DND-41 (cell line): ENCODE measurements at regions not wholly inside any gene's neighbourhood (a gene's known extent, or its start where the extent isn't known, plus 50 kb on each side); places are given as distances from the start of the nearest gene placed in this dataset.

Experiments
- ATAC-seq: fragments of 200-7000 bp; cut with Tn5 transposase; 3 replicates; pipeline ENCODE4 v1.9.1; 2021; ENCODE audit warnings: low read depth; ENCODE audit not compliant: insufficient read depth
- DNase-seq: peaks from one replicate; pipeline ENCODE4 v3.0.0-alpha.2; 2020
- H2AFZ ChIP-seq: 2 replicates; pipeline ENCODE4 v1.6.0; 2012; ENCODE audit warnings: low read depth, low read length
- H3K27ac ChIP-seq: 2 replicates; pipeline ENCODE4 v1.5.1; 2012; ENCODE audit warnings: low read length, inconsistent platforms
- H3K27me3 ChIP-seq: fragments of 200-600 bp; sonication (generic); 2 replicates; pipeline ENCODE4 v1.6.0; 2012; ENCODE audit warnings: low read length, mild to moderate bottlenecking, inconsistent platforms; ENCODE audit not compliant: insufficient read depth, poor library complexity
- H3K36me3 ChIP-seq: 2 replicates; pipeline ENCODE4 v1.5.1; 2012; ENCODE audit warnings: low read length, inconsistent platforms; ENCODE audit not compliant: insufficient read depth
- H3K4me1 ChIP-seq: 2 replicates; pipeline ENCODE4 v1.5.1; 2012; ENCODE audit warnings: mild to moderate bottlenecking, low read length; ENCODE audit not compliant: insufficient read depth
- H3K4me2 ChIP-seq: 2 replicates; pipeline ENCODE4 v1.6.0; 2012; ENCODE audit warnings: mild to moderate bottlenecking, moderate library complexity, low read length, inconsistent platforms; ENCODE audit not compliant: insufficient read depth
- H3K4me3 ChIP-seq, 2 experiments: fragments of 200-600 bp in 1 of 2; shearing (Covaris generic) in 1 of 2; 2 replicates each; pipeline ENCODE4 v1.5.1; 2012 to 2016; ENCODE audit warnings: inconsistent platforms in 2 of 2, low read length in 2 of 2, mild to moderate bottlenecking in 2 of 2, low read depth in 1 of 2, moderate library complexity in 1 of 2
- H3K79me2 ChIP-seq: 2 replicates; pipeline ENCODE4 v1.6.0; 2012; ENCODE audit warnings: low read length, inconsistent platforms; ENCODE audit not compliant: insufficient read depth
- H3K9ac ChIP-seq: 2 replicates; pipeline ENCODE4 v1.6.0; 2012; ENCODE audit warnings: low read depth, mild to moderate bottlenecking, inconsistent platforms, low read length, moderate library complexity
- H3K9me3 ChIP-seq: 2 replicates; pipeline ENCODE4 v1.5.1; 2012; ENCODE audit warnings: low read length, moderate library complexity, mild to moderate bottlenecking, inconsistent platforms; ENCODE audit not compliant: insufficient read depth, severe bottlenecking
- H4K20me1 ChIP-seq: 2 replicates; pipeline ENCODE4 v1.6.0; 2012; ENCODE audit warnings: low read length; ENCODE audit not compliant: insufficient read depth
- CTCF ChIP-seq: IDR thresholded peaks from 2 replicates; pipeline ENCODE4 v1.5.1; 2012; ENCODE audit warnings: borderline replicate concordance, low read length, moderate library complexity, mild to moderate bottlenecking; ENCODE audit not compliant: poor library complexity, severe bottlenecking; ENCODE audit errors: extremely low read depth
- EZH2 ChIP-seq: IDR thresholded peaks from 3 replicates; pipeline ENCODE4 v1.6.1; 2012; ENCODE audit warnings: borderline replicate concordance, low read depth, mild to moderate bottlenecking, moderate library complexity, low read length, inconsistent platforms; ENCODE audit not compliant: severe bottlenecking

DNA sequence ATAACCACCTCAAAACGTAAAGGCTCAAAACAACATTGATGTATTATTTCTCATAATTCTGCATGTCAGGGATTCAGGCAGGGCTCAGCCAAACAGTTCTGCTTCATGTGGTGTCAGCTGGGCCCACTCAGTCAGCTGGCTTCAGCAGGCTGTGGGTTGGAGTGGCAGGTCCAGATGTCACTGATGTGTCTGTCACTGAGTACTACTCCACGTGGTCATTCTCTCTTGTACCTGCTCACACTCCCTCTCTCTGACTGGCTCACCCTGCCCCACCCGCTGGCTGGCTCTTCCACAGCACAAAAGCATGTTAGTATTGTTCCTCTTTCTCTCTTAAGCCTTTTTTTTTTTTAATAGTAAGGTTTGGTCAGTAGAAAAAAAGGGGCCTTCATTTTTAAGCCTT lies 182.4 kb downstream of the DICER1 start:
- Histone ChIP-seq H3K4me1 (peaks cover 6% of the 10 kb centered on the region), H2AFZ (no peak overlapping the region), H3K36me3 (no peaks in the 10 kb centered on the region), H3K4me2 (no peak overlapping the region), H3K79me2 (no peaks in the 10 kb centered on the region), H3K27me3 (no peaks in the 10 kb centered on the region), H3K9ac (no peak overlapping the region), H4K20me1 (no peaks in the 10 kb centered on the region), H3K9me3 (no peaks in the 10 kb centered on the region), H3K4me3 (no peak overlapping the region), H3K27ac (no peak overlapping the region)
- no peak for TF ChIP-seq EZH2
- no peak for TF ChIP-seq CTCF
- ATAC-seq = peak; percentile 37; the same call in 2 of the 3 replicates
- peak; percentile 9 for DNase-seq

DNA sequence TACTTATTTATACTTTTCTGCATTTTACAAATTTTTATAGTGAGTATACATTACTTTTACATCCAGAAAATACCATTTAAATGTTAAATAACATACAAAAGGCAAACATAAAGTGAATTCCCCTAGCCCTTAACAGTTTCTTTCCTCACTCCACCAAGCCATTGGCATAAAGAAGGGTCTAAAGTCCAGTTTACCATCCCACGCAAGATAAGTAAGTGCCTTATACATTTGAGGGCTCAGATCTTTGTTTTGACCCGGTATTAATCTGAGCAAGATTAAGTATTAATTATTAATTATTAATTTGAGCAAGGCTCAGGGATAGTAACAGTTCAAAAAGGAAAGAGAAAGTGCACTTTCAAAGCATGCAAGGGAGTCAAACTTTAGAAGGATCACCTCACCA lies 182.9 kb downstream of the DICER1 start:
- Histone ChIP-seq H3K4me1 (peaks cover 11% of the 10 kb centered on the region), H3K9me3 (no peaks in the 10 kb centered on the region), H3K27ac (no peak overlapping the region), H3K27me3 (no peaks in the 10 kb centered on the region), H4K20me1 (no peaks in the 10 kb centered on the region), H3K79me2 (no peaks in the 10 kb centered on the region), H3K36me3 (no peaks in the 10 kb centered on the region), H3K9ac (no peak overlapping the region), H3K4me2 (no peak overlapping the region), H2AFZ (no peak overlapping the region), H3K4me3 (no peak overlapping the region)
- ATAC-seq (no peak), DNase-seq (no peak)
- no peak for TF ChIP-seq CTCF
- TF ChIP-seq EZH2 = no peak

DNA sequence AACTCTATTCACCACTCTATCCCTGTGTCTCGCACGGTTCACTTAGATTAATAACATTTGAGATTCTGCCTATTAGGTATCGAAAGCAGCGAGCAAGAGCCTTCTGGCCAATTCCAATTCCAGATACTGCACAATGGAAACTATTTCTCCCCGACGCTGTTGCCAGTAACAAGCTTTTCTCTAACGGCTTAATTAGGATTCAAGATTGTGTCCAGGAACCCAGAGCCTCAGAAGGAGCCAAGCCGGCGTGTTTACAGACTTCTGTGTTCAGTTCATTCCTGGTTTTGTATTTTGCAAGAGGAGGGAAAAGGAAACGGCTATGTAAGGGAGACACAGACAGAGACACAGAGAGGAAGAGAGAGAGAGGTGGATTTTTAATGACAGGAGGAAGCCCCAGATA lies 185.6 kb downstream of the DICER1 start:
- Histone ChIP-seq H3K79me2 (no peaks in the 10 kb centered on the region), H2AFZ (no peak overlapping the region), H3K9ac (no peak overlapping the region), H4K20me1 (no peaks in the 10 kb centered on the region), H3K36me3 (no peaks in the 10 kb centered on the region), H3K4me2 (no peak overlapping the region), H3K27ac (no peak overlapping the region), H3K4me1 (peaks cover 14% of the 10 kb centered on the region), H3K9me3 (no peaks in the 10 kb centered on the region), H3K27me3 (no peaks in the 10 kb centered on the region), H3K4me3 (no peak overlapping the region)
- no peak for TF ChIP-seq EZH2
- TF ChIP-seq CTCF = no peak
- DNase-seq = no peak
- ATAC-seq = no peak

GRCh38 chr14:94970941-94971730 lies 186.2 kb downstream of the DICER1 start:
- H3K9me3 ChIP-seq = no peaks in the 10 kb centered on the region
- no peaks in the 10 kb centered on the region for H3K79me2 ChIP-seq
- no peaks in the 10 kb centered on the region for H4K20me1 ChIP-seq
- no peaks in the 10 kb centered on the region for H3K36me3 ChIP-seq
- no peak overlapping the region for H2AFZ ChIP-seq
- no peaks in the 10 kb centered on the region for H3K27me3 ChIP-seq
- no peak for ATAC-seq
- no peak overlapping the region for H3K9ac ChIP-seq
- DNase-seq = no peak
- TF ChIP-seq CTCF (no peak), EZH2 (no peak)
- H3K4me2 ChIP-seq = no peak overlapping the region
- no peak overlapping the region for H3K4me3 ChIP-seq
- H3K4me1 ChIP-seq = peaks cover 14% of the 10 kb centered on the region
- H3K27ac ChIP-seq = no peak overlapping the region
